ENCODE measurements at regions not wholly inside any gene's neighbourhood (a gene's known extent, or its start where the extent isn't known, plus 50 kb on each side); places are given as distances from the start of the nearest gene placed in this dataset.
A peak's percentile ranks its signal among the peaks of the same experiment; 100 is the strongest.

DNA sequence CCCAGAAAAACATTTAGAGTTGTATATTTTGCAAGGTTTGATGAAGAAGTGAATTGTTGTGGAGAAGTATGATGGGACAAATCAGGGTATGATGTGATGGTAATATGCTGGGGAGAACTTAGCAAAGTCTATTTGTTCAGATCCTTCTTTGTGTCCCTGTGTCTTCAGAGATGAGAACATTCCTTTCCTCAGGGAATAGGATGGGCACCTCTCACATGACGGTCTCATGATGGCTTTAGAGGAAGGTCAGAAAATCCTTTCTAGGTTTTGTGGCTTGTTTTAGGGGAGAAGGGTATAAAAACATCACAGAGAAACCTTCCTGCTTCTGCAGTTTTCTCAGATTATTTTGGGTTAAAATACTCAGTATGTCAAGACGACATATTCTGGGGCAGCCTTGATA lies 171.3 kb upstream of the NRIP1 start:
- Histone ChIP-seq H3K27ac (no peak overlapping the region), H3K4me1 (no peaks in the 10 kb centered on the region), H3K4me3 (no peak overlapping the region), H3K27me3 (ENCODE audit: low read depth) (no peaks in the 10 kb centered on the region), H3K9me3 (no peaks in the 10 kb centered on the region), H3K36me3 (no peaks in the 10 kb centered on the region)
- DNase-seq (no peak), ATAC-seq (no peak)
- intact Hi-C loops (cut with DNase I) = no loop called here
- TF ChIP-seq, protein P1, sequence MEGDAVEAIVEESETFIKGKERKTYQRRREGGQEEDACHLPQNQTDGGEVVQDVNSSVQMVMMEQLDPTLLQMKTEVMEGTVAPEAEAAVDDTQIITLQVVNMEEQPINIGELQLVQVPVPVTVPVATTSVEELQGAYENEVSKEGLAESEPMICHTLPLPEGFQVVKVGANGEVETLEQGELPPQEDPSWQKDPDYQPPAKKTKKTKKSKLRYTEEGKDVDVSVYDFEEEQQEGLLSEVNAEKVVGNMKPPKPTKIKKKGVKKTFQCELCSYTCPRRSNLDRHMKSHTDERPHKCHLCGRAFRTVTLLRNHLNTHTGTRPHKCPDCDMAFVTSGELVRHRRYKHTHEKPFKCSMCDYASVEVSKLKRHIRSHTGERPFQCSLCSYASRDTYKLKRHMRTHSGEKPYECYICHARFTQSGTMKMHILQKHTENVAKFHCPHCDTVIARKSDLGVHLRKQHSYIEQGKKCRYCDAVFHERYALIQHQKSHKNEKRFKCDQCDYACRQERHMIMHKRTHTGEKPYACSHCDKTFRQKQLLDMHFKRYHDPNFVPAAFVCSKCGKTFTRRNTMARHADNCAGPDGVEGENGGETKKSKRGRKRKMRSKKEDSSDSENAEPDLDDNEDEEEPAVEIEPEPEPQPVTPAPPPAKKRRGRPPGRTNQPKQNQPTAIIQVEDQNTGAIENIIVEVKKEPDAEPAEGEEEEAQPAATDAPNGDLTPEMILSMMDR (IDR thresholded peaks at IDR 0.05) = no peak

DNA sequence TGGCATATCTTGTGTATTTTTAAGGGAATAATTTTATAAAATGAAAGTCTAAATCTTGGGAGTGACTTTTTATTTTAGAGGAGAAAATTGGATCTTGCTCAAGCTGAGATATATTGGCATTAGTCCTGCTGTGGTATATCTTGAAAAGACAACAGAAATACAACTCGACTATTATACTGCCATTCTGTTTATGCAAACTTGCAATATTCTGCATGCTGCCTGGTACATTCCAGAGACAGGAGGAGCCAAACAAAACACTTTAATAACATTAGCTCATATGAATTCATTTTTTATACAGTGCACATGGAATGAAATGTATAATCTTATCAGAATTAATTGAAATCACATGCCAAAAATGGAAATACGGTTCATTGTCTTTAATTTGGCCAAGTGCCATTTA lies 176.0 kb upstream of the NRIP1 start:
- intact Hi-C loops (cut with DNase I) = no loop called here
- no peak for ATAC-seq
- Histone ChIP-seq H3K27ac (no peak overlapping the region), H3K4me3 (no peak overlapping the region), H3K4me1 (no peaks in the 10 kb centered on the region), H3K36me3 (no peaks in the 10 kb centered on the region), H3K27me3 (ENCODE audit: low read depth) (no peaks in the 10 kb centered on the region), H3K9me3 (no peaks in the 10 kb centered on the region)
- TF ChIP-seq, protein P1 (IDR thresholded peaks at IDR 0.05) = no peak
- DNase-seq = no peak

DNA sequence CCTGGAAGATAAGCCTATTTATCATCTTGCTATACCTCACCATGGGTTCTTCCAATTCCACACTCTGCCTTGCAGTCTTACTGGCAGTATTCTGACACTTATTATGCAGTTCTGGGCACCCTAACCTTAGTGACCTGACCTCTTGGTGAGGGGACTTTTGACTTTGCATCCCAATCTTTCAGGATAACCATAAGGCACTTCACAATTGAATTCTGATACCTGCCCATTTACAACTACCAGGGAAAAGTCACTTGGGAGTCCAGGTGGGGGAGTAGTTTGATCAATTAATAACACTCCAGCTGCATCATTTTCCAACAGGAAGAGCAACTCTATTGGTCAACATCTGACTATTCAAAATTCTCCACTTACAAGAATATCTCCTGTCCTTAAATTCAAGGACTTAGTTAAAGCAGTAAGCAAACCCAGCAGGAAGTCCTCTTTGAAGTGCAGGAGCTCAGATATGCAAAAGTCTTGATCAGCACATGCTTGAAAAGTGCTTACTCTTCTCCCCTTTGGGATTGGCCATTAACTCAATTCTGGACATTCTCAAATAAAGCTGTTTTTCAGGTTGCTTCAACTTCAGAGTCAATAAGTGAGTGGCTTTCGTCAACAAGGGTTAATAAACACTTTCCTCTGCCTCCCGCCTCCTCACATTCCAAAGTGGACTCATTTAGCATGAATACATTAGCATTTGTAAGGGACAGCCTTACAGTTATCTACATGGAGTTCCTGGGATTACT lies 177.4 kb upstream of the NRIP1 start:
- Histone ChIP-seq H3K4me1 (no peaks in the 10 kb centered on the region), H3K4me3 (no peak overlapping the region), H3K27me3 (ENCODE audit: low read depth) (no peaks in the 10 kb centered on the region), H3K9me3 (no peaks in the 10 kb centered on the region), H3K27ac (no peak overlapping the region), H3K36me3 (no peaks in the 10 kb centered on the region)
- TF ChIP-seq, protein P1 (IDR thresholded peaks at IDR 0.05) = no peak
- ATAC-seq = peak; percentile 39 to 56
- DNase-seq = no peak
- intact Hi-C loops (cut with DNase I) = no loop called here

DNA sequence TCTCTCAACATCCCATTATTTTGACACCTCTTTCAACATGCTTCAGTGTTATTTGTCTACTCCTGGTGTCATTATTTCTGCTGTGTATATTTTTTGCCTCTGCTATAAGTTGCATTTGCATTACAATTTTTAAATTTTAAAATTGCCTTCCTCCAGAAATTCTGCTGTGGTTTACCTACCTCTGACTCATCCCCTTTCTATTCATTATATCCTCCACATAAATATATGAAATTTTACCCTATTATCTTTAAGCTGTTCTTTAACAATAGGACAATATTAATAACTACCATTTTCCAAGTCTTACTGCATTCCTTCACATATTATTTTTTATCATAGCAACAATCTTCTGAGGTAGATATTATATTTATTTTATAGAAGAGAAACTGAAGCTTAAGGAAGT lies 178.1 kb upstream of the NRIP1 start:
- intact Hi-C loops (cut with DNase I) = no loop called here
- DNase-seq (no peak), ATAC-seq (no peak)
- Histone ChIP-seq H3K9me3 (no peaks in the 10 kb centered on the region), H3K4me3 (no peak overlapping the region), H3K36me3 (no peaks in the 10 kb centered on the region), H3K4me1 (no peaks in the 10 kb centered on the region), H3K27ac (no peak overlapping the region), H3K27me3 (ENCODE audit: low read depth) (no peaks in the 10 kb centered on the region)
- TF ChIP-seq, protein P1 (IDR thresholded peaks at IDR 0.05) = no peak

DNA sequence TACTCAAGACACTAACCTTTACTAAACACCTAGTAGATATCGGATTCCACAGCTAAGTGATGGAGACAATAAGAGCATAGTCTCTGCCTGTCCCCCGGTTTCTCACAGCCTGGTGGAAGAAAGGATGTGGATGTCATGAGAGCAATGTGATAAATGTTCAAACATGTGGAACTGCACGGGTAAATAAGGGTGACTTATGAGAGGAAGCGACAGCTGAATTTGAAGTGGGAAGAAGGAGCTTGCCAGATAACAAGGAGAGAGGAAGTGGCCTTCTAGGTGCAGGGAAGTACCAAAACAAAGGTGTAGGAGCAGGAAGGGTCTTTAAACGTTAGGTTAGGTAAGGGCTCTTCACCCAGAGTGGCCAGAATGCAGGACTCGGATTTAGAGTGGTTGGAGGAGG lies 178.6 kb upstream of the NRIP1 start:
- TF ChIP-seq, protein P1 (IDR thresholded peaks at IDR 0.05) = no peak
- H3K4me1 ChIP-seq = no peaks in the 10 kb centered on the region
- no peak for DNase-seq

More for the DNA sequence above, 178.6 kb upstream of the NRIP1 start:
- Histone ChIP-seq H3K36me3 (no peaks in the 10 kb centered on the region), H3K4me3 (no peak overlapping the region), H3K27me3 (ENCODE audit: low read depth) (no peaks in the 10 kb centered on the region), H3K27ac (no peak overlapping the region), H3K9me3 (no peaks in the 10 kb centered on the region)
- intact Hi-C loops (cut with DNase I) = no loop called here
- ATAC-seq = no peak
